A673 (cell line): ENCODE measurements at regions not wholly inside any gene's neighbourhood (a gene's known extent, or its start where the extent isn't known, plus 50 kb on each side); places are given as distances from the start of the nearest gene placed in this dataset.

Experiments used
- CTCF ChIP-seq: fragments of 300-800, 200-600 bp; sonication (generic); conservative IDR thresholded peaks from 2 replicates; pipeline ENCODE4 v1.5.1; 2017; ENCODE audit warnings: low read depth, mild to moderate bottlenecking, antibody characterized with exemption, low read length, moderate library complexity, mixed read lengths
- EZH2 ChIP-seq: fragments of 200-600 bp; sonication (generic); IDR thresholded peaks from 2 replicates; pipeline ENCODE4 v1.6.1; 2017; ENCODE audit warnings: borderline replicate concordance, low read depth, mild to moderate bottlenecking, mixed read lengths, antibody characterized with exemption, low read length; ENCODE audit not compliant: poor library complexity, severe bottlenecking

GRCh38 chr6:169008641-169009257 is 244.9 kb downstream of the THBS2 start:
- TF ChIP-seq CTCF (peak; percentile 21; the same call in 1 of the 2 replicates), EZH2 (no peak)
